WTC11 (cell line): ENCODE measurements at regions not wholly inside any gene's neighbourhood (a gene's known extent, or its start where the extent isn't known, plus 50 kb on each side); places are given as distances from the start of the nearest gene placed in this dataset.

Source experiments
- ATAC-seq: fragments of 200-7000 bp; cut with Tn5 transposase; 2 replicates; pipeline ENCODE4 v1.10.0; 2021; ENCODE audit warnings: mild to moderate bottlenecking, moderate library complexity
- CTCF ChIA-PET: fragments of 300-600 bp; sonication (Branson Sonifier 250); formaldehyde crosslinking; loops from one replicate; lab custom pipeline; 2021; ENCODE audit warnings: antibody characterized with exemption; lab: Charles Lee
- POLR2A ChIA-PET: fragments of 350-600 bp; sonication (Branson Sonifier 250); formaldehyde crosslinking; loops from one replicate; lab custom pipeline; 2021; ENCODE audit warnings: antibody characterized with exemption; lab: Charles Lee
- DNase-seq: peaks from one replicate; pipeline ENCODE4 v3.0.0; 2021; ENCODE audit warnings: low spot score
- H3K27ac Mint-ChIP-seq: 2 replicates; pipeline ENCODE4 v1.8.0; 2021; ENCODE audit warnings: mixed read lengths
- H3K27me3 Mint-ChIP-seq: 2 replicates; pipeline ENCODE4 v1.8.0; 2021; ENCODE audit warnings: low read depth, mild to moderate bottlenecking, moderate library complexity, mixed read lengths
- H3K36me3 Mint-ChIP-seq: 2 replicates; pipeline ENCODE4 v1.8.0; 2021; ENCODE audit warnings: mixed read lengths
- H3K4me1 Mint-ChIP-seq: 2 replicates; pipeline ENCODE4 v1.8.0; 2022; ENCODE audit warnings: mixed read lengths
- H3K4me3 Mint-ChIP-seq: 2 replicates; pipeline ENCODE4 v1.8.0; 2021; ENCODE audit warnings: mild to moderate bottlenecking, moderate library complexity, mixed read lengths
- H3K9me3 Mint-ChIP-seq: 2 replicates; pipeline ENCODE4 v1.8.0; 2021; ENCODE audit warnings: mixed read lengths
- CTCF ChIP-seq: fragments of 200-600 bp; IDR thresholded peaks from 2 replicates; pipeline ENCODE4 v1.8.0; 2022; ENCODE audit warnings: antibody characterized with exemption
- E2F4 ChIP-seq: sonication (generic); formaldehyde crosslinking; IDR thresholded peaks from 2 replicates; pipeline ENCODE4 v1.8.1; 2022; ENCODE audit warnings: low read depth, mild to moderate bottlenecking, moderate library complexity, missing genetic modification reagents, borderline replicate concordance
- ELF4 ChIP-seq: sonication (generic); formaldehyde crosslinking; IDR thresholded peaks from 2 replicates; pipeline ENCODE4 v1.8.1; 2022; ENCODE audit warnings: low read depth, mild to moderate bottlenecking, moderate library complexity, missing genetic modification reagents
- ERG ChIP-seq: fragments of 250-450 bp; sonication (Bioruptor Pico); IDR thresholded peaks from 2 replicates; pipeline ENCODE4 v1.8.0; 2021; ENCODE audit warnings: mild to moderate bottlenecking
- NR3C1 ChIP-seq: sonication (generic); formaldehyde crosslinking; conservative IDR thresholded peaks from 2 replicates; pipeline ENCODE4 v1.8.1; 2023; ENCODE audit warnings: low read depth, mild to moderate bottlenecking, missing genetic modification reagents
- OVOL2 ChIP-seq: fragments of 250-450 bp; sonication (Bioruptor Pico); IDR thresholded peaks from 2 replicates; pipeline ENCODE4 v1.9.0; 2021; ENCODE audit warnings: mild to moderate bottlenecking, borderline replicate concordance
- PRRX2 ChIP-seq: fragments of 250-450 bp; sonication (Bioruptor Pico); IDR thresholded peaks from 2 replicates; pipeline ENCODE4 v1.8.0; 2021; ENCODE audit warnings: mild to moderate bottlenecking
- RELA ChIP-seq: sonication (generic); formaldehyde crosslinking; IDR thresholded peaks from 2 replicates; pipeline ENCODE4 v1.8.1; 2022; ENCODE audit warnings: missing genetic modification reagents, mild to moderate bottlenecking, borderline replicate concordance
- RORB ChIP-seq: fragments of 250-450 bp; sonication (Bioruptor Pico); IDR thresholded peaks from 2 replicates; pipeline ENCODE4 v1.9.0; 2021; ENCODE audit warnings: mild to moderate bottlenecking
- USF1 ChIP-seq: sonication (generic); formaldehyde crosslinking; IDR thresholded peaks from 2 replicates; pipeline ENCODE4 v1.8.0; 2022; ENCODE audit warnings: mild to moderate bottlenecking, missing genetic modification reagents
- USF2 ChIP-seq: sonication (generic); formaldehyde crosslinking; IDR thresholded peaks from 2 replicates; pipeline ENCODE4 v1.8.1; 2023; ENCODE audit warnings: mild to moderate bottlenecking, missing genetic modification reagents, moderate library complexity
- ZNF423 ChIP-seq: fragments of 250-450 bp; sonication (Bioruptor Pico); IDR thresholded peaks from 2 replicates; pipeline ENCODE4 v2.1.2; 2022; ENCODE audit warnings: mild to moderate bottlenecking, moderate library complexity
- ZNF425 ChIP-seq: fragments of 250-450 bp; sonication (Bioruptor Pico); conservative IDR thresholded peaks from 2 replicates; pipeline ENCODE4 v1.9.0; 2021; ENCODE audit warnings: mild to moderate bottlenecking
- ZNF532 ChIP-seq: fragments of 250-450 bp; sonication (Bioruptor Pico); IDR thresholded peaks from 2 replicates; pipeline ENCODE4 v1.9.0; 2021; ENCODE audit warnings: mild to moderate bottlenecking, borderline replicate concordance
- ZNF671 ChIP-seq: fragments of 250-450 bp; sonication (Bioruptor Pico); IDR thresholded peaks from 2 replicates; pipeline ENCODE4 v1.8.0; 2021; ENCODE audit warnings: mild to moderate bottlenecking
- TF ChIP-seq, protein P1 (sequence below): sonication (generic); formaldehyde crosslinking; IDR thresholded peaks from 2 replicates; pipeline ENCODE4 v1.8.0; 2023; ENCODE audit warnings: mild to moderate bottlenecking, missing genetic modification reagents
- TF ChIP-seq, protein P2 (sequence below): sonication (generic); formaldehyde crosslinking; IDR thresholded peaks from 2 replicates; pipeline ENCODE4 v1.8.1; 2022; ENCODE audit warnings: missing genetic modification reagents, borderline replicate concordance

DNA sequence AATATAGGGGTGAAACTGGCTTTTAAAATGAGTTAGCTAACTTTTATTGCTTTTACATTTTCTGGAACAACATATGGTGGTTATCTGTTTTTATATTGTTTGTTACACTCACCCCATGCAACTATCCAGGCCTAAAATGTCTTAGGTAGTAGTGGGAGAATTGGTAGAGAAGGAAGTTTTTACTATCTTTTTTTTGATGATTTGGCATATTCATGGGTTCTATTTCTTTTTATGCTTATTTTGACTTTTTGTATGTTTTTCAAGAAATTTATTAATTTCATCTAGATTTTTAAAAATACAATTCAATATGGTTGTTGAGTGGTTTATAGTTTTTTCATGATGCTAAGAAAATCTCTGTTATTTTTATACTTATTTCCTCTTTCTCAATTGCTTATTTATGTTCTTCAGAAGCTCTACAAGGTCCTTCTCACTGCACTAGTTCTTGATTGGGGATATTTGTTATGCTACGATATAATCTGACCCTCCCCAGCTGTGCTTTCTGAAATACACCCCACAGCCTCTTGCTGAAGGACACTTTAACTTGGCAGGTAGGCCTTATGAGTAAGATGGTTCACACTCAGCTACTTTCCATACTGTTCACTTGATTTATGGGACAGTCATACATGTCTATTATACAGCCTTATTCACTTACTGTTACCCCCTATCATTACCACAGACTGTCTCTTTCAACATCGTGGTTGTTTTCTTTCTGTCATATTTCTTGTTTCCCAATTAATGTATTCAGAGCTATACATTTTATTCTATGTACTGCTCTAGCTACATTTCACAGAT, 431.2 kb downstream of the METTL15 start (continued):
- TF ChIP-seq, protein P1, sequence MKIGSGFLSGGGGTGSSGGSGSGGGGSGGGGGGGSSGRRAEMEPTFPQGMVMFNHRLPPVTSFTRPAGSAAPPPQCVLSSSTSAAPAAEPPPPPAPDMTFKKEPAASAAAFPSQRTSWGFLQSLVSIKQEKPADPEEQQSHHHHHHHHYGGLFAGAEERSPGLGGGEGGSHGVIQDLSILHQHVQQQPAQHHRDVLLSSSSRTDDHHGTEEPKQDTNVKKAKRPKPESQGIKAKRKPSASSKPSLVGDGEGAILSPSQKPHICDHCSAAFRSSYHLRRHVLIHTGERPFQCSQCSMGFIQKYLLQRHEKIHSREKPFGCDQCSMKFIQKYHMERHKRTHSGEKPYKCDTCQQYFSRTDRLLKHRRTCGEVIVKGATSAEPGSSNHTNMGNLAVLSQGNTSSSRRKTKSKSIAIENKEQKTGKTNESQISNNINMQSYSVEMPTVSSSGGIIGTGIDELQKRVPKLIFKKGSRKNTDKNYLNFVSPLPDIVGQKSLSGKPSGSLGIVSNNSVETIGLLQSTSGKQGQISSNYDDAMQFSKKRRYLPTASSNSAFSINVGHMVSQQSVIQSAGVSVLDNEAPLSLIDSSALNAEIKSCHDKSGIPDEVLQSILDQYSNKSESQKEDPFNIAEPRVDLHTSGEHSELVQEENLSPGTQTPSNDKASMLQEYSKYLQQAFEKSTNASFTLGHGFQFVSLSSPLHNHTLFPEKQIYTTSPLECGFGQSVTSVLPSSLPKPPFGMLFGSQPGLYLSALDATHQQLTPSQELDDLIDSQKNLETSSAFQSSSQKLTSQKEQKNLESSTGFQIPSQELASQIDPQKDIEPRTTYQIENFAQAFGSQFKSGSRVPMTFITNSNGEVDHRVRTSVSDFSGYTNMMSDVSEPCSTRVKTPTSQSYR (CRISPR knock-in tag), result no peak
- no peak for TF ChIP-seq ERG (CRISPR knock-in tag)

- TF ChIP-seq RORB (CRISPR knock-in tag) (no peak), USF1 (no peak), ELF4 (CRISPR knock-in tag) (no peak), E2F4 (CRISPR knock-in tag) (no peak), RELA (CRISPR knock-in tag) (no peak), OVOL2 (no peak), ZNF671 (CRISPR knock-in tag) (no peak), NR3C1 (CRISPR knock-in tag) (no peak), ZNF425 (CRISPR knock-in tag) (no peak), CTCF (no peak), USF2 (CRISPR knock-in tag) (no peak), ZNF532 (CRISPR knock-in tag) (no peak), PRRX2 (no peak), ZNF423 (no peak)
- TF ChIP-seq, protein P2, sequence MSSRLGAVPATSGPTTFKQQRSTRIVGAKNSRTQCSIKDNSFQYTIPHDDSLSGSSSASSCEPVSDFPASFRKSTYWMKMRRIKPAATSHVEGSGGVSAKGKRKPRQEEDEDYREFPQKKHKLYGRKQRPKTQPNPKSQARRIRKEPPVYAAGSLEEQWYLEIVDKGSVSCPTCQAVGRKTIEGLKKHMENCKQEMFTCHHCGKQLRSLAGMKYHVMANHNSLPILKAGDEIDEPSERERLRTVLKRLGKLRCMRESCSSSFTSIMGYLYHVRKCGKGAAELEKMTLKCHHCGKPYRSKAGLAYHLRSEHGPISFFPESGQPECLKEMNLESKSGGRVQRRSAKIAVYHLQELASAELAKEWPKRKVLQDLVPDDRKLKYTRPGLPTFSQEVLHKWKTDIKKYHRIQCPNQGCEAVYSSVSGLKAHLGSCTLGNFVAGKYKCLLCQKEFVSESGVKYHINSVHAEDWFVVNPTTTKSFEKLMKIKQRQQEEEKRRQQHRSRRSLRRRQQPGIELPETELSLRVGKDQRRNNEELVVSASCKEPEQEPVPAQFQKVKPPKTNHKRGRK (CRISPR knock-in tag), result no peak
- Mint-ChIP-seq H3K4me1 (no peaks in the 10 kb centered on the region), H3K36me3 (no peaks in the 10 kb centered on the region), H3K27ac (no peak overlapping the region), H3K27me3 (peaks cover 13% of the 10 kb centered on the region), H3K9me3 (no peaks in the 10 kb centered on the region), H3K4me3 (no peak overlapping the region)
- POLR2A ChIA-PET, result no interaction called here
- CTCF ChIA-PET, result no interaction called here
- DNase-seq, result no peak
- no peak for ATAC-seq
These were observed 429.6 kb downstream of the METTL15 start for GRCh38 chr11:28537822-28538221.
